ENCODE measurements at regions not wholly inside any gene's neighbourhood (a gene's known extent, or its start where the extent isn't known, plus 50 kb on each side); places are given as distances from the start of the nearest gene placed in this dataset.

GRCh38 chr3:148246291-148246923, 451.3 kb upstream of the AGTR1 start:
- DNase-seq (ENCODE audit: low spot score in 2 of 2): no peak
- H3K36me3 ChIP-seq: no peaks in the 10 kb centered on the region
- TF ChIP-seq, protein P1, sequence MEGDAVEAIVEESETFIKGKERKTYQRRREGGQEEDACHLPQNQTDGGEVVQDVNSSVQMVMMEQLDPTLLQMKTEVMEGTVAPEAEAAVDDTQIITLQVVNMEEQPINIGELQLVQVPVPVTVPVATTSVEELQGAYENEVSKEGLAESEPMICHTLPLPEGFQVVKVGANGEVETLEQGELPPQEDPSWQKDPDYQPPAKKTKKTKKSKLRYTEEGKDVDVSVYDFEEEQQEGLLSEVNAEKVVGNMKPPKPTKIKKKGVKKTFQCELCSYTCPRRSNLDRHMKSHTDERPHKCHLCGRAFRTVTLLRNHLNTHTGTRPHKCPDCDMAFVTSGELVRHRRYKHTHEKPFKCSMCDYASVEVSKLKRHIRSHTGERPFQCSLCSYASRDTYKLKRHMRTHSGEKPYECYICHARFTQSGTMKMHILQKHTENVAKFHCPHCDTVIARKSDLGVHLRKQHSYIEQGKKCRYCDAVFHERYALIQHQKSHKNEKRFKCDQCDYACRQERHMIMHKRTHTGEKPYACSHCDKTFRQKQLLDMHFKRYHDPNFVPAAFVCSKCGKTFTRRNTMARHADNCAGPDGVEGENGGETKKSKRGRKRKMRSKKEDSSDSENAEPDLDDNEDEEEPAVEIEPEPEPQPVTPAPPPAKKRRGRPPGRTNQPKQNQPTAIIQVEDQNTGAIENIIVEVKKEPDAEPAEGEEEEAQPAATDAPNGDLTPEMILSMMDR (IDR thresholded peaks at IDR 0.05): no peak
- no peak for TF ChIP-seq EP300 (IDR thresholded peaks at IDR 0.05)
- no peak for TF ChIP-seq POLR2A (IDR thresholded peaks at IDR 0.05)
- no peaks in the 10 kb centered on the region for H3K27me3 ChIP-seq
- no peak overlapping the region for H3K27ac ChIP-seq
- no peak overlapping the region for H3K4me3 ChIP-seq
- 47 to 51% methylated on average over 3 of the region's 3 CpGs for WGBS, 2 donors
- H3K9me3 ChIP-seq: no peaks in the 10 kb centered on the region
- H3K4me1 ChIP-seq: no peaks in the 10 kb centered on the region

GRCh38 chr3:148253713-148254112, 444.0 kb upstream of the AGTR1 start:
- TF ChIP-seq EP300 (IDR thresholded peaks at IDR 0.05): no peak
- TF ChIP-seq, protein P1 (IDR thresholded peaks at IDR 0.05): no peak
- TF ChIP-seq POLR2A (IDR thresholded peaks at IDR 0.05): no peak
- no peaks in the 10 kb centered on the region for H3K27me3 ChIP-seq
- no peaks in the 10 kb centered on the region for H3K4me1 ChIP-seq
- 95 to 96% methylated on average over 2 of the region's 2 CpGs for WGBS, 2 donors
- H3K4me3 ChIP-seq: no peak overlapping the region
- H3K27ac ChIP-seq: no peak overlapping the region
- no peaks in the 10 kb centered on the region for H3K9me3 ChIP-seq
- no peak for DNase-seq (ENCODE audit: low spot score in 2 of 2)
- no peaks in the 10 kb centered on the region for H3K36me3 ChIP-seq

GRCh38 chr3:148254402-148254801, 443.3 kb upstream of the AGTR1 start:
- no peaks in the 10 kb centered on the region for H3K9me3 ChIP-seq
- TF ChIP-seq, protein P1 (IDR thresholded peaks at IDR 0.05): no peak
- TF ChIP-seq EP300 (IDR thresholded peaks at IDR 0.05) (no peak), POLR2A (IDR thresholded peaks at IDR 0.05) (no peak)
- no peak overlapping the region for H3K4me3 ChIP-seq
- H3K27me3 ChIP-seq: no peaks in the 10 kb centered on the region
- H3K36me3 ChIP-seq: no peaks in the 10 kb centered on the region
- WGBS, 2 donors: 91 to 98% methylated on average over 2 of the region's 2 CpGs
- H3K4me1 ChIP-seq: no peaks in the 10 kb centered on the region
- no peak for DNase-seq (ENCODE audit: low spot score in 2 of 2)
- no peak overlapping the region for H3K27ac ChIP-seq

DNA sequence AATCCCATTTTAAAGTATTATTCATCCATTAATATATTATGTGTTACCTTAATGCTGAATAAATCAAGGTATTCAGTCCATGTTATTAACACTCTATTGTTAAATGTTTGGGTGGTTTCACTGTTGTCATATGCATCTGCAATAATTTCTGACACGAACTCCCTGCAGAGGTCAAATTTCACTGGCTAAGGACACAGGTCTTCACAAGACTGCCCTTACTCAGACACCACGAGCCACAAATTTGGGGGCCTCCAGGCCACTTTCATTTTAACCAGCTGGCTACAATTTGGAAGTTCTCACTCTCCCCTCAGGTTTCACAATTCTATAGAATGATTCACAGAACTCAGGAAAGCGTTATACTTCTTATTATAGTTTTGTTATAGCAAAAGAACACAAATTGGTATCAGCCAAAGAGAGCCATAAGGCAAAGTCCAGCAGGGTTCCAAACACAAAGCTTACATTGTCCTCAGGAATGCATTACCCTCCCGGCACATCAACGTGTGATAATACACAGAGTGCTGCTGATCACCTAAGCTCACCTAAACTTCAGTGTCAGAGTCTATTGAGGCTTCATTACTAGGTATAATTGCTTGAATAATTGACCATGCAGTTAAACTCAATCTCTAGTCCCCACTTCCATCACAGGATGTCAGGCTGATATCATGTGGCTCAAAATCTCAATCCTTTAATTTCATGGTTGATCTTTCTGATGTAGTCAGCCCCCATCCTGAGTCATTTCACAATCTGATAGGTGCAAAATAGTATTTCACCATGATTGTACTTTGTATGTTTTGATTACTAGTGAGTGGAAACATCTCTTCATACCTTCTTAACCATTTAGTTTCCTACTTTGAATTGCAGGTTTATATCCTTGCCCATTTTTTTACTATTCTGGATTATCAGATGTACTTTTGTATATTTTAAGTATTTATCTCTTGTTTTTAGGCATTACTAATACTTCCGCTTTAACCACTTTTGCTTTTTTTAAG, 441.4 kb upstream of the AGTR1 start:
- Histone ChIP-seq H3K36me3 (no peaks in the 10 kb centered on the region), H3K27ac (no peak overlapping the region), H3K4me1 (no peaks in the 10 kb centered on the region), H3K4me3 (no peak overlapping the region), H3K27me3 (no peaks in the 10 kb centered on the region), H3K9me3 (no peaks in the 10 kb centered on the region)
- TF ChIP-seq, protein P1 (IDR thresholded peaks at IDR 0.05): no peak
- TF ChIP-seq EP300 (IDR thresholded peaks at IDR 0.05) (no peak), POLR2A (IDR thresholded peaks at IDR 0.05) (no peak)
- DNase-seq (ENCODE audit: low spot score in 2 of 2): no peak
- 54 to 73% methylated on average over 6 of the region's 6 CpGs for WGBS, 2 donors

DNA sequence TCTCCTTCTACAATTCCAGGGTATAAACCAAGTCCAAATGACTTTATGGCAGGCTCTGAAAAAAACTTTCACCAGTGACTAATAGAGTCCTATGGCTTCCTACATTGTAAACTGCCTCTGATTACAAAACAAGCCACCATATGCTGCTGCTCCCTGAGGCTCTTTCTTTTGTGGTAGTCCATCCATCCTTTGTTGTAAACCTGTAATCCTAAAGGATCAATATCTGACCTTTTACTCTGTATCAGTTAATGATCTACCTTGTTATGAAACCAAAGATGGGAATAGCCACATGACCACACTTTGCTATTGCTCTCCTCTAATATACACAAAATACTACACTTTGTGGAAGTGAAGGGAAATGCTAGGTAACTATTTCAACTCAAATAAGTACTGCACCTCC, 434.7 kb upstream of the AGTR1 start:
- H3K36me3 ChIP-seq: no peaks in the 10 kb centered on the region
- H3K4me3 ChIP-seq: no peak overlapping the region
- H3K9me3 ChIP-seq: no peaks in the 10 kb centered on the region
- no peak overlapping the region for H3K27ac ChIP-seq
- H3K4me1 ChIP-seq: no peaks in the 10 kb centered on the region
- TF ChIP-seq, protein P1 (IDR thresholded peaks at IDR 0.05): no peak
- TF ChIP-seq POLR2A (IDR thresholded peaks at IDR 0.05): no peak
- TF ChIP-seq EP300 (IDR thresholded peaks at IDR 0.05): no peak
- no peak for DNase-seq (ENCODE audit: low spot score in 2 of 2)
- no peaks in the 10 kb centered on the region for H3K27me3 ChIP-seq
